ENCODE measurements at regions not wholly inside any gene's neighbourhood (a gene's known extent, or its start where the extent isn't known, plus 50 kb on each side); places are given as distances from the start of the nearest gene placed in this dataset.

- no peak for DNase-seq
Measured at GRCh38 chr15:55017635-55018034, 179.1 kb downstream of the RSL24D1 start.

- DNase-seq, result no peak
Measured at GRCh38 chr15:55016225-55016624, 180.5 kb downstream of the RSL24D1 start.

GRCh38 chr15:55015093-55015445 lies 181.7 kb downstream of the RSL24D1 start:
- no peak for DNase-seq

- DNase-seq, result no peak
Measured at GRCh38 chr15:55014391-55015092, 182.2 kb downstream of the RSL24D1 start.

- no peak for DNase-seq
Measured at GRCh38 chr15:55008421-55008820, 188.3 kb downstream of the RSL24D1 start.

GRCh38 chr15:55007561-55007960 lies 189.2 kb downstream of the RSL24D1 start:
- no peak for DNase-seq

- DNase-seq, result no peak
Measured at GRCh38 chr15:55005679-55006078, 191.1 kb downstream of the RSL24D1 start.

GRCh38 chr15:55003965-55004873 lies 192.5 kb downstream of the RSL24D1 start:
- DNase-seq, result peak; percentile 64 to 81

- DNase-seq, result no peak
Measured at GRCh38 chr15:54998661-54999060, 198.1 kb downstream of the RSL24D1 start.

- DNase-seq, result peak; percentile 2 to 12
Measured at GRCh38 chr15:54990793-54991192, 205.9 kb downstream of the RSL24D1 start.

GRCh38 chr15:54987881-54988280 lies 208.9 kb downstream of the RSL24D1 start:
- DNase-seq, result no peak

GRCh38 chr15:54979964-54980363 lies 216.8 kb downstream of the RSL24D1 start:
- no peak for DNase-seq

- no peak for DNase-seq
Measured at GRCh38 chr15:54962637-54963036, 234.1 kb downstream of the RSL24D1 start.

GRCh38 chr15:54960266-54960665 lies 236.5 kb downstream of the RSL24D1 start:
- no peak for DNase-seq

- no peak for DNase-seq
Measured at GRCh38 chr15:54941417-54941816, 255.3 kb downstream of the RSL24D1 start.

GRCh38 chr15:54917312-54917711 lies 279.4 kb downstream of the RSL24D1 start:
- no peak for DNase-seq

GRCh38 chr15:54915380-54915779 lies 281.4 kb downstream of the RSL24D1 start:
- DNase-seq, result no peak

- no peak for DNase-seq
Measured at GRCh38 chr15:54884312-54884711, 312.4 kb downstream of the RSL24D1 start.

- DNase-seq, result no peak
Measured at GRCh38 chr15:54859982-54860381, 336.8 kb downstream of the RSL24D1 start.

- DNase-seq, result no peak
Measured at GRCh38 chr15:54854667-54855066, 342.1 kb downstream of the RSL24D1 start.

GRCh38 chr15:54850101-54850500 lies 346.6 kb downstream of the RSL24D1 start:
- no peak for DNase-seq

- DNase-seq, result no peak
Measured at GRCh38 chr15:54843006-54843405, 353.7 kb downstream of the RSL24D1 start.

GRCh38 chr15:54841701-54842305 lies 354.9 kb downstream of the RSL24D1 start:
- DNase-seq, result no peak
